Activated naive CD4-positive, alpha-beta T cell treated with anti-CD3 and anti-CD28 coated beads, Interleukin-2, amount 10 ng/mL, durations not matched to agents 7 days and 5 days (primary cell): ENCODE measurements at regions not wholly inside any gene's neighbourhood (a gene's known extent, or its start where the extent isn't known, plus 50 kb on each side); places are given as distances from the start of the nearest gene placed in this dataset.

Experiments used
- CTCF ChIA-PET: fragments of 350-600 bp; sonication (Branson Sonifier 250); formaldehyde crosslinking; loops from one replicate; lab custom pipeline; 2021; ENCODE audit warnings: antibody characterized with exemption; lab: Charles Lee
- DNase-seq: peaks from one replicate; pipeline ENCODE4 v3.0.0-alpha.2; 2020
- H3K27ac Mint-ChIP-seq: one replicate; pipeline ENCODE4 v1.8.0; 2021; ENCODE audit warnings: mild to moderate bottlenecking, moderate library complexity, mixed read lengths
- H3K27me3 Mint-ChIP-seq: one replicate; pipeline ENCODE4 v1.8.0; 2021; ENCODE audit warnings: mild to moderate bottlenecking, mixed read lengths
- H3K36me3 Mint-ChIP-seq: one replicate; pipeline ENCODE4 v1.8.0; 2021; ENCODE audit warnings: mixed read lengths
- H3K4me1 Mint-ChIP-seq: one replicate; pipeline ENCODE4 v1.8.0; 2021; ENCODE audit warnings: mixed read lengths
- H3K4me3 Mint-ChIP-seq: one replicate; pipeline ENCODE4 v1.8.0; 2021; ENCODE audit warnings: mild to moderate bottlenecking, moderate library complexity, mixed read lengths
- H3K9me3 Mint-ChIP-seq: one replicate; pipeline ENCODE4 v1.8.0; 2021; ENCODE audit warnings: mixed read lengths

- Mint-ChIP-seq H3K27me3 (no peaks in the 10 kb centered on the region), H3K4me3 (no peak overlapping the region), H3K9me3 (no peaks in the 10 kb centered on the region), H3K36me3 (no peaks in the 10 kb centered on the region), H3K4me1 (no peaks in the 10 kb centered on the region), H3K27ac (no peak overlapping the region)
- no peak for DNase-seq
- CTCF ChIA-PET, result no interaction called here
Measured at GRCh38 chr4:186807808-186808629, 84.4 kb upstream of the FAT1 start.

- Mint-ChIP-seq H3K4me1 (no peaks in the 10 kb centered on the region), H3K4me3 (no peak overlapping the region), H3K9me3 (no peaks in the 10 kb centered on the region), H3K27ac (no peak overlapping the region), H3K36me3 (no peaks in the 10 kb centered on the region), H3K27me3 (no peaks in the 10 kb centered on the region)
- DNase-seq, result no peak
- CTCF ChIA-PET, result no interaction called here
Measured at GRCh38 chr4:186808630-186809018, 85.0 kb upstream of the FAT1 start.

GRCh38 chr4:186809070-186809469, 85.4 kb upstream of the FAT1 start:
- no peak for DNase-seq
- Mint-ChIP-seq H3K27me3 (no peaks in the 10 kb centered on the region), H3K36me3 (no peaks in the 10 kb centered on the region), H3K4me1 (no peaks in the 10 kb centered on the region), H3K9me3 (no peaks in the 10 kb centered on the region), H3K4me3 (no peak overlapping the region), H3K27ac (no peak overlapping the region)
- CTCF ChIA-PET, result no interaction called here

- Mint-ChIP-seq H3K9me3 (no peaks in the 10 kb centered on the region), H3K4me1 (no peaks in the 10 kb centered on the region), H3K36me3 (no peaks in the 10 kb centered on the region), H3K27me3 (no peaks in the 10 kb centered on the region), H3K4me3 (no peak overlapping the region), H3K27ac (no peak overlapping the region)
- DNase-seq, result no peak
- CTCF ChIA-PET, result no interaction called here
Measured at GRCh38 chr4:186810613-186811150, 87.0 kb upstream of the FAT1 start.

- CTCF ChIA-PET, result no interaction called here
- Mint-ChIP-seq H3K4me3 (no peak overlapping the region), H3K27ac (no peak overlapping the region), H3K4me1 (no peaks in the 10 kb centered on the region), H3K9me3 (no peaks in the 10 kb centered on the region), H3K36me3 (no peaks in the 10 kb centered on the region), H3K27me3 (no peaks in the 10 kb centered on the region)
- no peak for DNase-seq
Measured at GRCh38 chr4:186812592-186812991, 88.9 kb upstream of the FAT1 start.

- DNase-seq, result no peak
- Mint-ChIP-seq H3K27ac (no peak overlapping the region), H3K36me3 (no peaks in the 10 kb centered on the region), H3K9me3 (no peaks in the 10 kb centered on the region), H3K4me3 (no peak overlapping the region), H3K27me3 (no peaks in the 10 kb centered on the region), H3K4me1 (no peaks in the 10 kb centered on the region)
- CTCF ChIA-PET, result no interaction called here
Measured at GRCh38 chr4:186813377-186814068, 89.9 kb upstream of the FAT1 start.

GRCh38 chr4:186814535-186815070, 90.9 kb upstream of the FAT1 start:
- no peak for DNase-seq
- no peaks in the 10 kb centered on the region for H3K4me1 Mint-ChIP-seq
- no peaks in the 10 kb centered on the region for H3K9me3 Mint-ChIP-seq
- CTCF ChIA-PET, result no interaction called here
- no peaks in the 10 kb centered on the region for H3K36me3 Mint-ChIP-seq
- H3K27me3 Mint-ChIP-seq, result no peaks in the 10 kb centered on the region
- H3K4me3 Mint-ChIP-seq, result no peak overlapping the region
- no peak overlapping the region for H3K27ac Mint-ChIP-seq

- Mint-ChIP-seq H3K9me3 (peaks cover 3% of the 10 kb centered on the region), H3K36me3 (no peaks in the 10 kb centered on the region), H3K27ac (no peak overlapping the region), H3K4me1 (no peaks in the 10 kb centered on the region), H3K27me3 (no peaks in the 10 kb centered on the region), H3K4me3 (no peak overlapping the region)
- CTCF ChIA-PET, result no interaction called here
- DNase-seq, result no peak
Measured at GRCh38 chr4:186819342-186820086, 95.9 kb upstream of the FAT1 start.

GRCh38 chr4:186820391-186820891, 96.8 kb upstream of the FAT1 start:
- H3K4me3 Mint-ChIP-seq, result no peak overlapping the region
- no peak for DNase-seq
- no peaks in the 10 kb centered on the region for H3K4me1 Mint-ChIP-seq
- no peaks in the 10 kb centered on the region for H3K27me3 Mint-ChIP-seq
- H3K27ac Mint-ChIP-seq, result no peak overlapping the region
- peaks cover 3% of the 10 kb centered on the region for H3K9me3 Mint-ChIP-seq
- no peaks in the 10 kb centered on the region for H3K36me3 Mint-ChIP-seq
- CTCF ChIA-PET, result no interaction called here

GRCh38 chr4:186823989-186824388, 100.3 kb upstream of the FAT1 start:
- H3K36me3 Mint-ChIP-seq, result no peaks in the 10 kb centered on the region
- no peaks in the 10 kb centered on the region for H3K4me1 Mint-ChIP-seq
- CTCF ChIA-PET, result no interaction called here
- DNase-seq, result no peak
- H3K27ac Mint-ChIP-seq, result no peak overlapping the region
- H3K9me3 Mint-ChIP-seq, result peaks cover 4% of the 10 kb centered on the region
- H3K27me3 Mint-ChIP-seq, result no peaks in the 10 kb centered on the region
- no peak overlapping the region for H3K4me3 Mint-ChIP-seq

GRCh38 chr4:186825069-186825468, 101.4 kb upstream of the FAT1 start:
- no peaks in the 10 kb centered on the region for H3K36me3 Mint-ChIP-seq
- CTCF ChIA-PET, result no interaction called here
- H3K27ac Mint-ChIP-seq, result no peak overlapping the region
- peaks cover 6% of the 10 kb centered on the region for H3K9me3 Mint-ChIP-seq
- no peaks in the 10 kb centered on the region for H3K27me3 Mint-ChIP-seq
- H3K4me1 Mint-ChIP-seq, result no peaks in the 10 kb centered on the region
- DNase-seq, result no peak
- no peak overlapping the region for H3K4me3 Mint-ChIP-seq

- peaks cover 9% of the 10 kb centered on the region for H3K9me3 Mint-ChIP-seq
- CTCF ChIA-PET, result no interaction called here
- H3K27ac Mint-ChIP-seq, result no peak overlapping the region
- no peak for DNase-seq
- no peaks in the 10 kb centered on the region for H3K36me3 Mint-ChIP-seq
- H3K4me1 Mint-ChIP-seq, result no peaks in the 10 kb centered on the region
- H3K4me3 Mint-ChIP-seq, result no peak overlapping the region
- H3K27me3 Mint-ChIP-seq, result no peaks in the 10 kb centered on the region
Measured at GRCh38 chr4:186826006-186826405, 102.3 kb upstream of the FAT1 start.

- CTCF ChIA-PET, result no interaction called here
- Mint-ChIP-seq H3K27me3 (no peaks in the 10 kb centered on the region), H3K9me3 (peaks cover 7% of the 10 kb centered on the region), H3K4me1 (no peaks in the 10 kb centered on the region), H3K27ac (no peak overlapping the region), H3K36me3 (no peaks in the 10 kb centered on the region), H3K4me3 (no peak overlapping the region)
- DNase-seq, result no peak
Measured at GRCh38 chr4:186826846-186827533, 103.3 kb upstream of the FAT1 start.

GRCh38 chr4:186827534-186827897, 103.9 kb upstream of the FAT1 start:
- peaks cover 7% of the 10 kb centered on the region for H3K9me3 Mint-ChIP-seq
- H3K27me3 Mint-ChIP-seq, result no peaks in the 10 kb centered on the region
- H3K4me1 Mint-ChIP-seq, result no peaks in the 10 kb centered on the region
- CTCF ChIA-PET, result no interaction called here
- H3K4me3 Mint-ChIP-seq, result no peak overlapping the region
- no peaks in the 10 kb centered on the region for H3K36me3 Mint-ChIP-seq
- H3K27ac Mint-ChIP-seq, result no peak overlapping the region
- DNase-seq, result no peak
